Stimulated activated effector memory CD8-positive, alpha-beta T cell treated with anti-CD3 and anti-CD28 coated beads, Interleukin-12 subunit alpha, Interleukin-12 subunit beta, amount 100 ng/mL, for 72 hours (primary cell): ENCODE measurements at regions not wholly inside any gene's neighbourhood (a gene's known extent, or its start where the extent isn't known, plus 50 kb on each side); places are given as distances from the start of the nearest gene placed in this dataset.

Experiments
- ATAC-seq: fragments of 150-1000 bp; cut with Tn5 transposase; 2 replicates; pipeline ENCODE4 v1.10.0; 2021
- DNase-seq, 2 donors: peaks; one replicate each; pipeline ENCODE4 v3.0.0; 2021 to 2022; ENCODE audit warnings: low spot score in 2 of 2
- H3K27ac Mint-ChIP-seq: one replicate; pipeline ENCODE4 v1.8.0; 2022; ENCODE audit warnings: mild to moderate bottlenecking, mixed read lengths
- H3K36me3 Mint-ChIP-seq: one replicate; pipeline ENCODE4 v1.8.0; 2022; ENCODE audit warnings: mild to moderate bottlenecking, mixed read lengths
- H3K4me1 Mint-ChIP-seq: one replicate; pipeline ENCODE4 v1.8.0; 2022; ENCODE audit warnings: mixed read lengths
- H3K4me3 Mint-ChIP-seq: one replicate; pipeline ENCODE4 v1.8.0; 2022; ENCODE audit warnings: mild to moderate bottlenecking, mixed read lengths
- H3K9me3 Mint-ChIP-seq: one replicate; pipeline ENCODE4 v1.8.0; 2022; ENCODE audit warnings: mixed read lengths

DNA sequence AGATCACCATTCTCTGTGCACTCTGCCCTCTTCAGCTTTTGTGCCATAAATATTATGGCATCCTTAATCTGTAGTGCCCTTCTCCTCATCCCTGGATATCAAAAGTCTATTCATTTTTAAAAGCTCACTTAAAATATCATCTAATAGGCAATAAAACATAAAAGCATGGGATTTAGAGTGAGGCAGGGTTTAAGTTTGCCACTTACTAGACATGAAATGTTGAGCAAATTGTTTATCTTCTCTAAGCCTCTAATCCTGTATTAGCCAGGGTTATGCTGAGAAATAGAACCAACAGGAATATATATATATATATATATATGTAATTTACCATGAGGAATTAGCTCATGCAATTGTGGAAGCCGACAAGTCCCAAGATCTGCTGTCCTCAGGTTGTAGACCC is 472.4 kb upstream of the HS3ST1 start:
- H3K27ac Mint-ChIP-seq: no peak overlapping the region
- H3K9me3 Mint-ChIP-seq: peaks cover 17% of the 10 kb centered on the region
- H3K36me3 Mint-ChIP-seq: no peaks in the 10 kb centered on the region
- no peak for DNase-seq
- H3K4me3 Mint-ChIP-seq: no peak overlapping the region
- no peak for ATAC-seq
- H3K4me1 Mint-ChIP-seq: no peaks in the 10 kb centered on the region

DNA sequence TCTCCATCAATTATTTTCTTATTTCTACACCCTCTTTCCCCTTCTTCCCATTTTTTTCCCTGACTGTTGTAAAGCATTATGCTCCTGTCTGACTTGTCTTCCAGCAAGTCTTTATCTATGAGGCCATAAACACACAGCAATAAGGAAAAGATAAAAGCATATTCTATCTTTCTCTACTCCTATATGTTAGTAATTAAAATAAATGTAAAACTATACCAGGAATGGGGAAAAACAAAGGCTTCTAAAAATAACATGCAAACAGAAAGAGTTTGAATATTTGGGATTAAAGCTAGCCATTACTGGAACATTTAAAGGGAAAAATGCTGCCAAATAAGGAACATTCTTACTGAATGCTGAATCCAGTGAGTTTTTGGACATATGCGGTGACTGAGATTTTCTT is 471.7 kb upstream of the HS3ST1 start:
- no peak for DNase-seq
- Mint-ChIP-seq H3K4me1 (no peaks in the 10 kb centered on the region), H3K4me3 (no peak overlapping the region), H3K9me3 (peaks cover 13% of the 10 kb centered on the region), H3K36me3 (no peaks in the 10 kb centered on the region), H3K27ac (no peak overlapping the region)
- no peak for ATAC-seq

DNA sequence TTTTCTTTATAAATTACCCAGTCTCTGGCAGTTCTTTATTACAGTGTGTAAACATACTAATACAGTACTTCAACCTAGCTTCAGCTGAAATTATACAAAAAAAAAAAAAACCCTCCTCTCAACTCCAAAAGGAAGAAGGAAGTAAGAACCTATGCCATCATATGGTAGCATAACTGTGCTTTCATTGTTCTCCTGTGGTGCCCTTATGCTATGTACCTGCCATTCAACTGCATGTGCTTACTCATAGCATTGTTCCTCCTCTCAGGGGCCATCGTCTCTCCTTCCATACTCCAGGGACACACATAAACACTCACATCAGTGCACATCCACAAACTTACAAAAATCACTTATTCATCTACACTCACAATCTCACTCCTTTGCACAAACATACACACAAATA is 470.1 kb upstream of the HS3ST1 start:
- H3K4me1 Mint-ChIP-seq: no peaks in the 10 kb centered on the region
- ATAC-seq (no peak), DNase-seq (no peak)
- H3K36me3 Mint-ChIP-seq: no peaks in the 10 kb centered on the region
- H3K9me3 Mint-ChIP-seq: peaks cover 13% of the 10 kb centered on the region
- H3K4me3 Mint-ChIP-seq: no peak overlapping the region
- H3K27ac Mint-ChIP-seq: no peak overlapping the region

DNA sequence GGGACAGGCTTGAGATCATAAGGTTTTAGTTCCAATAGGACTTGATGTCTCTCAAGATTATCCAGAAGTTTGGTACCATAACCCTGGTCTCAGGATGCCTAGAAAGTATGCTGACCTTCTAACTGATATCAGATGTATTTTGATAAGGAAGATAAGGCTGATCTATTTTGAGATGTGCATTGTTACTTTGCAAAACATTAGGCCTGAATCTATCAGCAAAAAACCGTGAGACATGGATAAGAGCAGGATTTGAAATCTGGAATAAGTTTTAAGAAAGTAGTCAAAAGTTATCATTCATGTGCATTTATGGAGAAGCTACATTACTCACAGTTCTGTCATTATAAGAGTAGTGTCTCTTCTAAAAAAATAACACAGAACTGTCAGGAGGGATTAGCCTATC is 467.1 kb upstream of the HS3ST1 start:
- peaks cover 13% of the 10 kb centered on the region for H3K9me3 Mint-ChIP-seq
- H3K27ac Mint-ChIP-seq: no peak overlapping the region
- H3K36me3 Mint-ChIP-seq: no peaks in the 10 kb centered on the region
- H3K4me3 Mint-ChIP-seq: no peak overlapping the region
- no peaks in the 10 kb centered on the region for H3K4me1 Mint-ChIP-seq
- DNase-seq: no peak
- ATAC-seq: no peak

DNA sequence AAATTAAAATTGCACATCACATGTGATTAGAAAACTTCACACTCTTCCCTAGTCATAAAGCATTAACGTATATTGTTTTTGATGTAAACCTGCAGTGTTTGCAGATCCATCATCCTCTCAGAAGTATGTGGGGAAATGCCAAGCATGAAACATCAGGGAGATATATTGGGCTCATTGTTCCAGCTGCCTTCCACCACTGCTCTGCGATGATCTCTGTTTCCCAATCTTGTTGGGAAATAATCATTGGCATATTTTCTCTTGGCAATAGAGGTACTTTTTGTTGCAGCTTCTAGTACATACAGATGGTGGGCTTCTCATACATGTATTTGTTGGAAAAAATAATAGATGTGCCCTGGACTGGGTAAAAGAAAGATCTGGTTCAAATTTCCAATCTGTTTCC is 466.3 kb upstream of the HS3ST1 start:
- H3K4me3 Mint-ChIP-seq: no peak overlapping the region
- no peak for DNase-seq
- no peak for ATAC-seq

DNA sequence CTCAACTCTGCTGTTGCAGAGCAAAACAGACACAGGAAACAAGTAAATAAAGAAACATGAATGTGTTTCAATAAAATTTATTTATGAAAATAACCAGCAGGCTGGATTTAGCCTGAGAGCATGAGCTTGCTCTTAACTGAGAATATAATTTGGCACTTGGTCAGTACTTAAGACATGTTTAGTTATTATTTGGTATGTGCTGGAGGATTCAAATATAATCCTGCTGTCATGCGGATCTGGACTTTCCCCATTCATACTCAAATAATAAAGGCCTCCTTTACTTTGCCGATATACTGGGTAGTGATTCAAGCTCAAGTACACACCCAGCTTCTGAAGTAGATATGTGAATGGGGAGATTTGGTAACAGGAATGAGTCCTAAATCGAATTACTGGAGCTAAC is 465.5 kb upstream of the HS3ST1 start:
- Mint-ChIP-seq H3K9me3 (peaks cover 14% of the 10 kb centered on the region), H3K36me3 (no peaks in the 10 kb centered on the region), H3K27ac (no peak overlapping the region), H3K4me1 (no peaks in the 10 kb centered on the region), H3K4me3 (no peak overlapping the region)
- DNase-seq (no peak), ATAC-seq (no peak)

More for the DNA sequence above, 466.3 kb upstream of the HS3ST1 start:
- no peak overlapping the region for H3K27ac Mint-ChIP-seq
- H3K4me1 Mint-ChIP-seq: no peaks in the 10 kb centered on the region
- H3K36me3 Mint-ChIP-seq: no peaks in the 10 kb centered on the region
- peaks cover 15% of the 10 kb centered on the region for H3K9me3 Mint-ChIP-seq

DNA sequence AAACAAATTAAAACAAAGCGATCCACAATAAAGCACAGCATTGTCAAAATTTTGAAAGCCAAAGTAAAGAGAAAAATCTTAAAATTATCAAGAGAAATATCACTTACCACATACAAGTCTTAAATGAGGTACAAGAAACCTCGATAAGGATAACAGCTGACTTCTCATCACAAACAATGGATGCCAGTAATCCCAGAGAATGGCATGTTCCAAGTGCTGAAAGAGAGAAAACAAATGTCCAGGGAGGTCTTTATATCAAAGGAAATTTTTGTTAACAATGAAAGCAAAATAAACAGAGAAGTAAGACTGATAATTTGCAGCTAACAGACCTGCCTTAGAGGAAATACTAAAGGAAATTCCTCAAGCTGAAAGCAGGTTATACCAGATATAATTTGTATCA is 460.4 kb upstream of the HS3ST1 start:
- Mint-ChIP-seq H3K36me3 (no peaks in the 10 kb centered on the region), H3K9me3 (peaks cover 11% of the 10 kb centered on the region), H3K4me1 (no peaks in the 10 kb centered on the region), H3K4me3 (no peak overlapping the region), H3K27ac (no peak overlapping the region)
- ATAC-seq: no peak
- no peak for DNase-seq

DNA sequence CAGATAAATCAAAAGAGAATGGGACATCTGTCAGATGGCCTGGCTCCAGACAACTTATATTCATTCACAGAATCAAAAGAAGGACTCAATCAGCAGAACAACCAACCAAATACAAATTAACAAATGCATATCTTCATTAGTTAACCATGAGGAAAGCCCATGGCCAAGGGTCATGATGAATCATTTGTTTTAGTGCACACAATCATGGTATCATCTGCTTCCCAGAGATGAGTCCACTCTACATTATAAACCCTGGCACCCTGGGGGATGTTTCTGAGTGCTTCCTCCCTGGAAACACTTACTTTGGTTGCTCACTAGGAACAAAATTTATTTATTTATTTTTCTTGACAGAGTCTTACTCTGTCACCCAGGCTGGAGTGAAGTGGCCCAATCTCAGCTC is 453.3 kb upstream of the HS3ST1 start:
- H3K9me3 Mint-ChIP-seq: peaks cover 2% of the 10 kb centered on the region
- ATAC-seq (no peak), DNase-seq (no peak)
- no peaks in the 10 kb centered on the region for H3K36me3 Mint-ChIP-seq
- H3K27ac Mint-ChIP-seq: no peak overlapping the region
- H3K4me1 Mint-ChIP-seq: no peaks in the 10 kb centered on the region
- no peak overlapping the region for H3K4me3 Mint-ChIP-seq

DNA sequence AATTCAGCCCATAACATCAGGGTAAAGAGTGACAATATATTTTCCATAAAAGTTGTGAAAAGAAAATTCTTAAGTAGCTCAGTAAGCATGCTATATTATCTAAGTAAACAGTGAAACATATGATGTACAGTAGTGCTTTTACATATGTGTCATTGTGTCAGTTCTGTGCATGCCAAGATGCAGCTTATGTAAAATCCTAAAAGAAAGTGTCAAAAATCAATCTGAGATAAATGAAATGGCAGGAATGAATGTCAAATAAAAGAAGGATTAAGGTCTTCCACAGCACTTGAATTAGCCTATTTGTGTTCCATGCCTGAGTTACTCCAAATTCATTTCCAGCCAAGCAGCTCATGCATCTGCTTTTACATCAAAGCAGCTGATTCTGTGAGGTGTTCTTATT is 452.7 kb upstream of the HS3ST1 start:
- DNase-seq: no peak
- H3K36me3 Mint-ChIP-seq: no peaks in the 10 kb centered on the region
- H3K9me3 Mint-ChIP-seq: peaks cover 2% of the 10 kb centered on the region
- no peak for ATAC-seq
- H3K4me3 Mint-ChIP-seq: no peak overlapping the region
- H3K27ac Mint-ChIP-seq: no peak overlapping the region
- no peaks in the 10 kb centered on the region for H3K4me1 Mint-ChIP-seq

DNA sequence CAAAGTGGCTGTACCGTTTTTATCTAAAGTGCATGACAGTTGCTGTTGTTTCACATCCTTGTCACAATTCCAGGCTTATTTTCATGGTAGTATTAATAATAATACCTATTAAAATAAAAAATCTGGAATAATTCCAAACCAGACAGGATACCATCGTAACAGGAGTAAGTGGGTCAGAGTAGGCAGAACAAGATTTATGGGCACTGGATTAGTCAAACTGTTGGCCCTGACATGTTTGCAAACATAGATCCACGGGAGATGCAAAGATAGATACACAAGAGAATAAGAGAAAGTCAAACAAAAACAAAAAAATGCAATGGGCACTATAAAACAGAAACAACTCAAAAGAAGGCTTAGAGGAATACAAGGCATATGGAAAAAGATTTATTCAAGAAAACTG is 449.5 kb upstream of the HS3ST1 start:
- Mint-ChIP-seq H3K4me1 (no peaks in the 10 kb centered on the region), H3K36me3 (no peaks in the 10 kb centered on the region), H3K9me3 (no peaks in the 10 kb centered on the region), H3K4me3 (no peak overlapping the region), H3K27ac (no peak overlapping the region)
- ATAC-seq (no peak), DNase-seq (no peak)

DNA sequence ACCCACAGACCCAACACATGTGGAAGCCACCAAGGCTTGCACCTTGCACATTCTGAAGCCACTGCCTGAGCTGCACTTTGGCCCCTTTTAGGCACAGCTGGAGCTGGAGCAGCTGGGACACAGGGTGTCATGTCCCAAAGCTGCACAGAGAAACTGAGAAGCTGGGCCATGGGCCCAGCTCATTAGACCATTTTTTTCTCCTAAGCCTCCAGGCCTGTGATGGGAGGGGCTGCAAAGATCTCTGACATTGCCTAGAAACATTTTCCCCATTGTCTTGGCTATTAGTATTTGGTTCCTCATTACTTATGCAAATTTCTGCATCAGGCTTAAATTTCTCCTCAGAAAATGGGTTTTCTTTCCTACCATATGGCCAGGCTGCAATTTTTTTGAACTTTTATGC is 447.4 kb upstream of the HS3ST1 start:
- DNase-seq: no peak
- Mint-ChIP-seq H3K4me3 (no peak overlapping the region), H3K36me3 (no peaks in the 10 kb centered on the region), H3K27ac (no peak overlapping the region), H3K9me3 (no peaks in the 10 kb centered on the region), H3K4me1 (no peaks in the 10 kb centered on the region)
- no peak for ATAC-seq

DNA sequence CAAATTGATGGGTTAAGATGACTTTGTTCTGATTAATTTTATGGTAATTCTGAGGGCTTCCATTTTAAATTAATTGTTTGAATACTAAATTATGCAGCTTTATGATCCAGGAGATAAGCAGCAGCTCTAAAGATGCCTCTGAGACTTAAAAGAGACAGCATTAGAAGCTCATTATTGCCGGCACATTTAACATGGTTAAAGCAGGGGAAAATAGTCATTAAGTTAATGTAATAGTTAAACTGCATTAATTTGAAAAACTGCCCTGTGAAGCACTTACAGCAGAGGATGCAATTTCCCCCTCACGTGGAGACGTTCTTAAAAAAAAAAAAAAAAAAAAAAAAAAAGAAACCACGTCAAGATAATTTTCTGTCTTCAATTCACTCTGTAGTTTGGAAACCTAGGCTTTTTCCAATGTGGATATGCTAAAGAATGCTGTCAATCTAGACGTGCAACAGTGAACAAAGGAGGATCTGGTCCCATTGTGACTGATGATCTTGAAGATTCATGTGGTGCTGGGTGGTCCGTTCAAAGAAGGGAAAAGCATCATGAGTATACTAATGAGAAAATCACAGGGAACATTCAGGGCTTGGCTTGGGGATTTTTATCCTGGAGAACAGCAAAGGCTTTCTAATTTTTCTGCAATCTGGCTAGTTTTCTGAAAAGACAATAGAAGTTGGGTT is 440.6 kb upstream of the HS3ST1 start:
- DNase-seq (no peak), ATAC-seq (no peak)
- Mint-ChIP-seq H3K4me3 (no peak overlapping the region), H3K9me3 (peaks cover 5% of the 10 kb centered on the region), H3K36me3 (no peaks in the 10 kb centered on the region), H3K27ac (no peak overlapping the region), H3K4me1 (no peaks in the 10 kb centered on the region)

DNA sequence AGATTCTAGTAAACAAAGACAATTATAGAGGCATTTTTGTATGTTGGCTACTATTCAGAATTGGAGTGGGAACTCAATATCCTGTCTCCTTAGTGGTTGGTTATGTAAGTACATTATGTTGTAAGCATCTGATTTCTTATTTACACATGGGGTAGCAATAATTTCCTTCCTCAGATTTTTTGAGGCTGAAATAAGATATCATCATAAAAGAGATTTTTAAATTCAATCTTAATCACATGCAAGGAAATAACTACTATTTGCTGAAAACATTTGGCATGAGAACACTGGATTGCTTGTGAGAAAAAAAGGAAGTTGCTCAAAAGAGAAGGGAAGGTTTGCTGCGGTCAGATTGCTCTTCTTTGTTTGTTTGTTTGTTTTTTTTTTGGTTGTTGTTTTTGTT is 437.7 kb upstream of the HS3ST1 start:
- no peak overlapping the region for H3K27ac Mint-ChIP-seq
- H3K4me3 Mint-ChIP-seq: no peak overlapping the region
- DNase-seq (no peak), ATAC-seq (no peak)
- no peaks in the 10 kb centered on the region for H3K4me1 Mint-ChIP-seq
- H3K9me3 Mint-ChIP-seq: peaks cover 7% of the 10 kb centered on the region
- no peaks in the 10 kb centered on the region for H3K36me3 Mint-ChIP-seq

DNA sequence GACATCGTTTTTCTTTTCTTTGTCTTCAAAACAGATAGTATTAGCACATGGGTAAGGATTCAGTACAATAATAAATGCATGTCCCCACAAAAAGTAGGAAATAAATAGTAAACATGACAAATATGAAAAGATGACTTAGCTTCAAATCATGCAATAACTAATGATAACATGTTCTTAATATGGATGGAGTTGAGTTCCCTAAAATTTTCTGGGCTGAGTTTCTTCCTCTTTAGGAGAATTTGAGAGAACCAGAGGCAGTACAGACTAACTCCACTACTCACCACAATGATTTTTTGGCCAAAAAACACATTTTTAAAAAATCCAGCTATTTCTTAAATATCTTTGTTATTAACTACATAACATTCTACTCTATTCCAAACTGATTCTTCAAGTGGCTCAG is 432.3 kb upstream of the HS3ST1 start:
- DNase-seq: no peak
- Mint-ChIP-seq H3K9me3 (peaks cover 4% of the 10 kb centered on the region), H3K4me3 (no peak overlapping the region), H3K27ac (no peak overlapping the region), H3K4me1 (no peaks in the 10 kb centered on the region), H3K36me3 (no peaks in the 10 kb centered on the region)
- ATAC-seq: no peak

DNA sequence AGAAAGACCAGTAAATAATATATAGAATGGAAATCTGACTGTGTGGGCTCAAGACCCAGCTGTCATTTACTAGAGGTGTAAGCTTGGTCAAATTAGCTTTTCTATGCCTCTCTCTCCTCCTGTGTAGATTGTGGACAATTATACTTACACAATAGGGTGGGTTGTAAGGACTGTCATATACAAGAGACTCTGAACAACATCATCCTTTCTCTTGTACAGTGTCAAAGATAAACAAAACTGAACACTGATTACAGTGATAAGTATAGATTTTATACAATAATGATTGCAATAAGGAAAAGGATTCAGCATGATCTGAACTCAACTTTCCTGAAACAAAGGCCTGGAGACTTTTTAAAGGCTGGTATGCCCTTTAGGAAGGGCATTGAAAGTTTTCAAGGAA is 429.2 kb upstream of the HS3ST1 start:
- no peak for DNase-seq
- no peak overlapping the region for H3K4me3 Mint-ChIP-seq
- H3K27ac Mint-ChIP-seq: no peak overlapping the region
- no peaks in the 10 kb centered on the region for H3K4me1 Mint-ChIP-seq
- peaks cover 1% of the 10 kb centered on the region for H3K9me3 Mint-ChIP-seq
- ATAC-seq: no peak
- no peaks in the 10 kb centered on the region for H3K36me3 Mint-ChIP-seq

DNA sequence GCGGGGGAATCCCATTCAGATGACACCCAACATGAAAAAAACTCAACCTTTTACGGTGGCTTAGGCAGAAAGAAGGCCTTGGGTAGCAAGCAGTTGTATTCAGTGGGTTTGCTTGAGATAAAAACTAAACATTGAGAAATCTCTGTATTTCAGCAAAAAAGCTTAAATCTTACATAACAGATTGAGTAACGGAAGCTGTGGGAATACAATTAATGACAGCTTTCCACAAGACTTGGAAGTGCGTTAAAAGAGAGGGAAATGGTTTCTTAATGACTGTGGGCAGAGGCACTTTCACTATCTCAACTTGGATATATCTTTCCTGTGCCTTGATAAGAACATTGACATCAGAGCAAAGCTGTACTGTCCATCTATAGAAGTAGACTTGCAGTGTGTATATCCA is 418.5 kb upstream of the HS3ST1 start:
- no peaks in the 10 kb centered on the region for H3K4me1 Mint-ChIP-seq
- H3K36me3 Mint-ChIP-seq: no peaks in the 10 kb centered on the region
- no peak for ATAC-seq
- H3K9me3 Mint-ChIP-seq: peaks cover 4% of the 10 kb centered on the region
- no peak overlapping the region for H3K27ac Mint-ChIP-seq
- H3K4me3 Mint-ChIP-seq: no peak overlapping the region
- no peak for DNase-seq

DNA sequence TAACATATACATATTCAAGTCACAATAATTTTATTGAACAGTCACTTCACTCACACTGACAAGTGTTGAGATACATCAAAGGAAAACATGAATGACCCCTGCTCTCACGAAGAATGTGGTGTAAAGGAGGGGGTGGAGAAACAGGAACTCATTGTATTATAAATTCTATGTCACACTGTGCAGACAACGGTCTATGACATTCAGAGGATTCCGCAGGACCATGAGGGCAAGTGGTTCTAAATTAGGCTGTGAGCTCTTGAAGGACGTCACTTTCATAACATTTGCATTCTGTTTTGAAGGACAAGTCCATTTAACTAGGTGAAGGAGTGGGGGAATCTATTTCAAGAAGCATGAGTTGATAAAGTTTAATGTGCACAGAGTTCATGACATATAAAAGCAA is 415.2 kb upstream of the HS3ST1 start:
- no peak for ATAC-seq
- no peaks in the 10 kb centered on the region for H3K4me1 Mint-ChIP-seq
- H3K4me3 Mint-ChIP-seq: no peak overlapping the region
- H3K27ac Mint-ChIP-seq: no peak overlapping the region
- no peaks in the 10 kb centered on the region for H3K36me3 Mint-ChIP-seq
- no peak for DNase-seq
- peaks cover 9% of the 10 kb centered on the region for H3K9me3 Mint-ChIP-seq
